HCT116 (cell line): ENCODE measurements at regions not wholly inside any gene's neighbourhood (a gene's known extent, or its start where the extent isn't known, plus 50 kb on each side); places are given as distances from the start of the nearest gene placed in this dataset.

Experiments
- ATAC-seq: fragments of 200-7000 bp; cut with Tn5 transposase; 2 replicates; pipeline ENCODE4 v1.9.1; 2020; ENCODE audit warnings: mild to moderate bottlenecking, moderate library complexity
- BruUV-seq: library from RNA; stranded (reverse); fragments of 400-500 nt; replicated peaks from 2 replicates; lab custom pipeline; 2021; lab: Mats Ljungman, UMichigan
- CTCF ChIA-PET: fragments of 300-600 bp; sonication (Branson Sonifier 250); formaldehyde crosslinking; loops from one replicate; lab custom pipeline; 2021; ENCODE audit warnings: antibody characterized with exemption; lab: Charles Lee
- POLR2A ChIA-PET: fragments of 300-600, 350-600 bp; sonication (Branson Sonifier 250); formaldehyde crosslinking; loops from one replicate; lab custom pipeline; 2021; ENCODE audit warnings: antibody characterized with exemption; lab: Charles Lee
- RAD21 ChIA-PET, 2 experiments: fragments of 300-600 bp; sonication (Branson Sonifier 250); formaldehyde crosslinking; loops; one replicate each; lab custom pipeline; 2023; ENCODE audit warnings: low total read pairs in 2 of 2; ENCODE audit not compliant: uncharacterized antibody in 2 of 2, unreplicated experiment in 2 of 2, low non-redundant PET in 1 of 2; lab: Charles Lee
- DNase-seq: peaks from one replicate; pipeline ENCODE4 v3.0.0-alpha.2; 2010; ENCODE audit warnings: low read depth, low spot score
- H2AFZ ChIP-seq: fragments of 200-600 bp; shearing (Covaris generic), sonication (generic); 2 replicates; pipeline ENCODE4 v1.6.1; 2017; ENCODE audit warnings: low read depth, mixed run types, mixed read lengths, antibody characterized with exemption, low read length; ENCODE audit not compliant: poor library complexity, severe bottlenecking
- H3K27ac ChIP-seq: 2 replicates; pipeline ENCODE4 v1.5.1; 2012; ENCODE audit warnings: low read depth, low read length
- H3K27me3 ChIP-seq: fragments of 200-600 bp; sonication (generic); 2 replicates; pipeline ENCODE4 v1.6.1; 2016; ENCODE audit warnings: mixed run types, low read length, mixed read lengths; ENCODE audit not compliant: insufficient read depth
- H3K36me3 ChIP-seq, 2 experiments: fragments of 200-500 bp in 1 of 2; fragments of 200-600 bp in 1 of 2; sonication (Bioruptor generic) in 1 of 2; sonication (generic) in 1 of 2; 2 replicates each; pipeline versions ENCODE4 v1.5.1 to v1.6.1; 2014 to 2016; ENCODE audit warnings: low read length in 2 of 2, inconsistent platforms in 1 of 2, mixed read lengths in 1 of 2, mixed run types in 1 of 2; ENCODE audit not compliant: insufficient read depth in 2 of 2, control insufficient read depth in 1 of 2
- H3K4me1 ChIP-seq, 2 experiments: fragments of 200-600 bp in 1 of 2; sonication (generic) in 1 of 2; 2 replicates each; pipeline versions ENCODE4 v1.5.1 to v1.6.1; 2012 to 2017; ENCODE audit warnings: low read length in 2 of 2, inconsistent platforms in 1 of 2, mild to moderate bottlenecking in 1 of 2, mixed read lengths in 1 of 2, mixed run types in 1 of 2, moderate library complexity in 1 of 2; ENCODE audit not compliant: insufficient read depth in 2 of 2, control insufficient read depth in 1 of 2
- H3K4me2 ChIP-seq: fragments of 200-600 bp; sonication (generic); 2 replicates; pipeline ENCODE4 v1.6.1; 2017; ENCODE audit warnings: mixed run types, low read length, mixed read lengths
- H3K4me3 ChIP-seq, 2 experiments: fragments of 200-600 bp in 1 of 2; sonication (generic) in 1 of 2; replicated peaks in 1 of 2; 2 replicates each; pipeline ENCODE4 v1.5.1; 2011 to 2016; ENCODE audit warnings: low read length in 2 of 2, control low read depth in 1 of 2, low read depth in 1 of 2, mild to moderate bottlenecking in 1 of 2, mixed read lengths in 1 of 2, mixed run types in 1 of 2
- H3K79me2 ChIP-seq: fragments of 200-600 bp; sonication (generic); 2 replicates; pipeline ENCODE4 v1.6.1; 2017; ENCODE audit warnings: mild to moderate bottlenecking, mixed run types, low read length, moderate library complexity, mixed read lengths; ENCODE audit not compliant: insufficient read depth
- H3K9ac ChIP-seq: fragments of 200-600 bp; sonication (generic); 2 replicates; pipeline ENCODE4 v1.6.1; 2016; ENCODE audit warnings: low read length, mixed read lengths
- H3K9me2 ChIP-seq: fragments of 200-600 bp; sonication (generic), shearing (Covaris generic); 2 replicates; pipeline ENCODE4 v1.6.1; 2017; ENCODE audit warnings: mixed run types, mild to moderate bottlenecking, moderate library complexity; ENCODE audit not compliant: insufficient read depth
- H3K9me3 ChIP-seq, 2 experiments: fragments of 200-500 bp in 1 of 2; fragments of 200-600 bp in 1 of 2; sonication (Bioruptor generic) in 1 of 2; sonication (generic) in 1 of 2; 2 replicates each; pipeline ENCODE4 v1.6.1; 2014 to 2017; ENCODE audit warnings: low read length in 2 of 2, mixed read lengths in 2 of 2, inconsistent platforms in 1 of 2, low read depth in 1 of 2, mild to moderate bottlenecking in 1 of 2, mixed run types in 1 of 2, moderate library complexity in 1 of 2; ENCODE audit not compliant: control insufficient read depth in 1 of 2, insufficient read depth in 1 of 2
- H4K20me1 ChIP-seq: fragments of 200-600 bp; sonication (generic), shearing (Covaris generic); 2 replicates; pipeline ENCODE4 v1.6.1; 2017; ENCODE audit warnings: mixed run types, mild to moderate bottlenecking, moderate library complexity; ENCODE audit not compliant: insufficient read depth
- CBX3 ChIP-seq: IDR thresholded peaks from 2 replicates; pipeline ENCODE4 v1.6.1; 2012; ENCODE audit warnings: low read depth
- CTCF ChIP-seq, 3 experiments: fragments of 200-600 bp in 1 of 3; sonication (generic) in 1 of 3; IDR thresholded peaks in 2 of 3; conservative IDR thresholded peaks in 1 of 3; 2 replicates each; pipeline ENCODE4 v1.5.1; 2012 to 2017; ENCODE audit warnings: low read depth in 2 of 3, low read length in 2 of 3, antibody characterized with exemption in 1 of 3, borderline replicate concordance in 1 of 3, control low read depth in 1 of 3, mild to moderate bottlenecking in 1 of 3, mixed read lengths in 1 of 3, mixed run types in 1 of 3, moderate library complexity in 1 of 3; ENCODE audit not compliant: insufficient read depth in 1 of 3
- EGR1 ChIP-seq: IDR thresholded peaks from 2 replicates; pipeline ENCODE4 v1.6.1; 2012; ENCODE audit warnings: low read depth
- EZH2 ChIP-seq: fragments of 200-600 bp; sonication (generic); IDR thresholded peaks from 2 replicates; pipeline ENCODE4 v1.6.1; 2017; ENCODE audit warnings: antibody characterized with exemption, mixed run types
- EZH2phosphoT487 ChIP-seq: fragments of 200-600 bp; IDR thresholded peaks from 2 replicates; pipeline ENCODE4 v1.6.1; 2018; ENCODE audit warnings: antibody characterized with exemption, borderline replicate concordance
- FOSL1 ChIP-seq: IDR thresholded peaks from 2 replicates; pipeline ENCODE4 v1.6.1; 2012; ENCODE audit warnings: low read depth
- MAX ChIP-seq: IDR thresholded peaks from 2 replicates; pipeline ENCODE4 v1.6.1; 2012
- POLR2A ChIP-seq: IDR thresholded peaks from 2 replicates; pipeline ENCODE4 v1.7.0; 2011; ENCODE audit warnings: borderline replicate concordance; ENCODE audit not compliant: insufficient read depth, insufficient read length; ENCODE audit errors: extremely low read depth
- SP1 ChIP-seq: IDR thresholded peaks from 2 replicates; pipeline ENCODE4 v1.6.1; 2012; ENCODE audit warnings: low read depth
- YY1 ChIP-seq: IDR thresholded peaks from 2 replicates; pipeline ENCODE4 v1.6.1; 2011; ENCODE audit warnings: low read length, low read depth, moderate library complexity, mild to moderate bottlenecking; ENCODE audit not compliant: insufficient replicate concordance; ENCODE audit errors: extremely low read depth
- intact Hi-C: fragments of 100-400 bp; cut with micrococcal nuclease; formaldehyde crosslinking; loops from 2 replicates; pipeline ENCODE4 v1.10.0; 2022
- TF ChIP-seq, protein P1 (sequence below): IDR thresholded peaks from 2 replicates; pipeline ENCODE4 v1.6.1; 2012; ENCODE audit warnings: low read depth

- H3K9me3 ChIP-seq: peaks cover 4 to 5% of the 10 kb centered on the region in 2 experiments; a peak in 2 of 4 replicates
- H3K79me2 ChIP-seq: no peaks in the 10 kb centered on the region
- H3K9me2 ChIP-seq: no peaks in the 10 kb centered on the region
- no peak overlapping the region for H3K27ac ChIP-seq
- H2AFZ ChIP-seq: no peak overlapping the region
- intact Hi-C loops: no loop called here
- ATAC-seq (no peak), DNase-seq (no peak)
- no peaks in the 10 kb centered on the region for H3K27me3 ChIP-seq
- H3K9ac ChIP-seq: no peak overlapping the region
- H3K4me1 ChIP-seq: no peaks in the 10 kb centered on the region
- TF ChIP-seq EZH2 (no peak), MAX (no peak), YY1 (no peak), EZH2phosphoT487 (no peak), SP1 (no peak), CBX3 (no peak), POLR2A (no peak), EGR1 (no peak), FOSL1 (no peak), CTCF (IDR thresholded peaks at IDR 0.05 in 2 of 3, conservative IDR thresholded peaks at IDR 0.05 in 1 of 3; ENCODE audit: borderline replicate concordance in 1 of 3, insufficient read depth in 1 of 3, low read depth in 2 of 3, low read length in 2 of 3) (no peak)
- TF ChIP-seq, protein P1, sequence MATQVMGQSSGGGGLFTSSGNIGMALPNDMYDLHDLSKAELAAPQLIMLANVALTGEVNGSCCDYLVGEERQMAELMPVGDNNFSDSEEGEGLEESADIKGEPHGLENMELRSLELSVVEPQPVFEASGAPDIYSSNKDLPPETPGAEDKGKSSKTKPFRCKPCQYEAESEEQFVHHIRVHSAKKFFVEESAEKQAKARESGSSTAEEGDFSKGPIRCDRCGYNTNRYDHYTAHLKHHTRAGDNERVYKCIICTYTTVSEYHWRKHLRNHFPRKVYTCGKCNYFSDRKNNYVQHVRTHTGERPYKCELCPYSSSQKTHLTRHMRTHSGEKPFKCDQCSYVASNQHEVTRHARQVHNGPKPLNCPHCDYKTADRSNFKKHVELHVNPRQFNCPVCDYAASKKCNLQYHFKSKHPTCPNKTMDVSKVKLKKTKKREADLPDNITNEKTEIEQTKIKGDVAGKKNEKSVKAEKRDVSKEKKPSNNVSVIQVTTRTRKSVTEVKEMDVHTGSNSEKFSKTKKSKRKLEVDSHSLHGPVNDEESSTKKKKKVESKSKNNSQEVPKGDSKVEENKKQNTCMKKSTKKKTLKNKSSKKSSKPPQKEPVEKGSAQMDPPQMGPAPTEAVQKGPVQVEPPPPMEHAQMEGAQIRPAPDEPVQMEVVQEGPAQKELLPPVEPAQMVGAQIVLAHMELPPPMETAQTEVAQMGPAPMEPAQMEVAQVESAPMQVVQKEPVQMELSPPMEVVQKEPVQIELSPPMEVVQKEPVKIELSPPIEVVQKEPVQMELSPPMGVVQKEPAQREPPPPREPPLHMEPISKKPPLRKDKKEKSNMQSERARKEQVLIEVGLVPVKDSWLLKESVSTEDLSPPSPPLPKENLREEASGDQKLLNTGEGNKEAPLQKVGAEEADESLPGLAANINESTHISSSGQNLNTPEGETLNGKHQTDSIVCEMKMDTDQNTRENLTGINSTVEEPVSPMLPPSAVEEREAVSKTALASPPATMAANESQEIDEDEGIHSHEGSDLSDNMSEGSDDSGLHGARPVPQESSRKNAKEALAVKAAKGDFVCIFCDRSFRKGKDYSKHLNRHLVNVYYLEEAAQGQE: no peak
- BruUV-seq: no TSS peak
- no peak overlapping the region for H3K4me3 ChIP-seq
- POLR2A ChIA-PET: no interaction called here
- H3K36me3 ChIP-seq: no peaks in the 10 kb centered on the region
- RAD21 ChIA-PET: no interaction called here
- CTCF ChIA-PET: no interaction called here
- no peak overlapping the region for H3K4me2 ChIP-seq
- H4K20me1 ChIP-seq: no peaks in the 10 kb centered on the region
These were observed 92.9 kb downstream of the SNRPE start for GRCh38 chr1:203954293-203954692.
